ENCODE measurements at regions not wholly inside any gene's neighbourhood (a gene's known extent, or its start where the extent isn't known, plus 50 kb on each side); places are given as distances from the start of the nearest gene placed in this dataset.
A peak's percentile ranks its signal among the peaks of the same experiment; 100 is the strongest.

- Mint-ChIP-seq H3K36me3 (ENCODE audit: low read depth) (no peaks in the 10 kb centered on the region), H3K27me3 (ENCODE audit: insufficient read depth, low read depth, poor library complexity) (no peaks in the 10 kb centered on the region), H3K27ac (no peak overlapping the region), H3K4me3 (no peak overlapping the region), H3K4me1 (no peaks in the 10 kb centered on the region), H3K9me3 (no peaks in the 10 kb centered on the region)
- H3K27me3 ChIP-seq (ENCODE audit: insufficient read depth) = no peaks in the 10 kb centered on the region
- no peaks in the 10 kb centered on the region for H3K9me2 ChIP-seq (ENCODE audit: insufficient read depth)
- TF ChIP-seq CTCF (conservative IDR thresholded peaks at IDR 0.05; ENCODE audit: low read depth in 2 of 2) (peak in 1 of 2 experiments; percentile 38; a peak in 2 of 4 replicates), ZNF114 (CRISPR knock-in tag; IDR thresholded peaks at IDR 0.05) (no peak)
- H3K4me3 ChIP-seq = no peak overlapping the region
- DNase-seq (ENCODE audit: low spot score) (peak; percentile 1), ATAC-seq (peak; percentile 55; the same call in 2 of the 3 replicates)
- no peak overlapping the region for H3K4me2 ChIP-seq
- no peaks in the 10 kb centered on the region for H3K4me1 ChIP-seq (ENCODE audit: insufficient read depth)
- no peaks in the 10 kb centered on the region for H3K36me3 ChIP-seq (ENCODE audit: insufficient read depth)
- H3K79me2 ChIP-seq (replicated peaks; ENCODE audit: insufficient read depth) = no peaks in the 10 kb centered on the region
- no peak overlapping the region for H2AFZ ChIP-seq
- H3K27ac ChIP-seq (ENCODE audit: low read depth) = no peak overlapping the region
- no peaks in the 10 kb centered on the region for H4K20me1 ChIP-seq (replicated peaks; ENCODE audit: insufficient read depth)
- no peaks in the 10 kb centered on the region for H3F3A ChIP-seq (replicated peaks; ENCODE audit: low read depth)
Observed at GRCh38 chr11:96942855-96943254, 553.0 kb downstream of the JRKL start.

- Histone ChIP-seq H3F3A (replicated peaks; ENCODE audit: low read depth) (no peaks in the 10 kb centered on the region), H3K79me2 (replicated peaks; ENCODE audit: insufficient read depth) (no peaks in the 10 kb centered on the region), H2AFZ (no peak overlapping the region), H3K4me1 (ENCODE audit: insufficient read depth) (no peaks in the 10 kb centered on the region), H3K4me2 (no peak overlapping the region), H3K27ac (ENCODE audit: low read depth) (no peak overlapping the region), H3K9me2 (ENCODE audit: insufficient read depth) (no peaks in the 10 kb centered on the region), H3K4me3 (no peak overlapping the region), H4K20me1 (replicated peaks; ENCODE audit: insufficient read depth) (no peaks in the 10 kb centered on the region), H3K36me3 (ENCODE audit: insufficient read depth) (no peaks in the 10 kb centered on the region), H3K27me3 (ENCODE audit: insufficient read depth) (no peaks in the 10 kb centered on the region)
- H3K27ac Mint-ChIP-seq = no peak overlapping the region
- no peaks in the 10 kb centered on the region for H3K4me1 Mint-ChIP-seq
- H3K4me3 Mint-ChIP-seq = no peak overlapping the region
- DNase-seq (ENCODE audit: low spot score) (peak; percentile 3), ATAC-seq (no peak)
- no peaks in the 10 kb centered on the region for H3K9me3 Mint-ChIP-seq
- H3K27me3 Mint-ChIP-seq (ENCODE audit: insufficient read depth, low read depth, poor library complexity) = peaks cover 1% of the 10 kb centered on the region
- no peaks in the 10 kb centered on the region for H3K36me3 Mint-ChIP-seq (ENCODE audit: low read depth)
- TF ChIP-seq POLR2AphosphoS5 (IDR thresholded peaks at IDR 0.05; ENCODE audit: low read depth) (no peak), CREB1 (CRISPR knock-in tag; IDR thresholded peaks at IDR 0.05; ENCODE audit: low read depth) (no peak), EZH2 (IDR thresholded peaks at IDR 0.05; ENCODE audit: low read depth, unreplicated experiment) (no peak), REST (IDR thresholded peaks at IDR 0.05; ENCODE audit: unreplicated experiment) (no peak), ZNF114 (CRISPR knock-in tag; IDR thresholded peaks at IDR 0.05) (no peak), NANOG (IDR thresholded peaks at IDR 0.05; ENCODE audit: borderline replicate concordance) (no peak), ZNF462 (CRISPR knock-in tag; IDR thresholded peaks at IDR 0.05) (no peak), EZH2phosphoT487 (IDR thresholded peaks at IDR 0.05; ENCODE audit: unreplicated experiment) (no peak), JUNB (IDR thresholded peaks at IDR 0.05; ENCODE audit: unreplicated experiment) (no peak)
Observed at GRCh38 chr11:96943970-96944369, 554.2 kb downstream of the JRKL start.

Measured in GM23338 (cell line).